ENCODE measurements at regions not wholly inside any gene's neighbourhood (a gene's known extent, or its start where the extent isn't known, plus 50 kb on each side); places are given as distances from the start of the nearest gene placed in this dataset.

DNA sequence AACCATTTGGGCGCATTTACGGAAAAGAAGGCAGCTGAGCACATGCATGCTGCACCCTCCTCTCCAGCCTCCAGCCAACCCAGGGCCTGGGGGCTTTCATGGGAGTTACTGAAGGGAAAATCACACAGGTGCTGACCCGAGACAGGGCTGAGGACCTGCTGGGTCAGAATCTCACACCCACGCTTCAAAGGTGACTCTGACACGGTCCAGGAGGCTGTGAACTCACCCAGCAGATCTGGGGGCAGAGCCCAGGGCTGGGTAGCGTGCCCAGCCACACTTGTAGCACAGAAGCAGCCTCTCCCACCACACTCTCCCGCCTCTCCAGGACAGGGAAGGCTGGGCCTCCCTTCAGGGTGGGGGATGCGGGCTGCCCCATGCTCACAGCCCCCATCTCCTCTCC, 347.6 kb downstream of the CTTN start:
- H3K27ac ChIP-seq (ENCODE audit: low read length): no peak overlapping the region
- no peak overlapping the region for H3K4me3 ChIP-seq (ENCODE audit: low read depth in 1 of 2, low read length in 2 of 2)
- H3K9me3 ChIP-seq (ENCODE audit: insufficient read depth, low read length, severe bottlenecking): peaks cover 9% of the 10 kb centered on the region

DNA sequence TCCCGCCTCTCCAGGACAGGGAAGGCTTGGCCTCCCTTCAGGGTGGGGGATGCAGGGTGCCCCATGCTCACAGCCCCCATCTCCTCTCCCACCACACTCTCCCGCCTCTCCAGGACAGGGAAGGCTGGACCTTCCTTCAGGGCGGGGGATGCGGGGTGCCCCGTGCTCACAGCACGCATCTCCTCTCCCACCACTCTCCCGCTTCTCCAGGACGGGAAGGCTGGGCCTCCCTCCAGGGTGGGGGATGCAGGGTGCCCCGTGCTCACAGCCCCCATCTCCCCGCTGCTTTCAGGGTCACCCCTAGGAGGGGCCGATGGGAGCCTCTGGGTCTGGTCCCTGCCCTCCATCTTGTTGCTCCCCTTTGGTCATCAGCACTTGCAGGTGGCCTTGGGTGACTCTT, 348.0 kb downstream of the CTTN start:
- no peaks in the 10 kb centered on the region for H3K36me3 ChIP-seq (ENCODE audit: insufficient read depth, low read length)
- H4K20me1 ChIP-seq (ENCODE audit: insufficient read depth, low read length): peaks cover 4% of the 10 kb centered on the region; the same call in 1 of the 2 replicates
- no peak for ATAC-seq (ENCODE audit: insufficient read depth, low read depth)
- no peaks in the 10 kb centered on the region for H3K4me1 ChIP-seq (ENCODE audit: insufficient read depth, low read length)
- H3K4me3 ChIP-seq (ENCODE audit: low read depth in 1 of 2, low read length in 2 of 2): no peak overlapping the region
- no peak overlapping the region for H3K4me2 ChIP-seq (ENCODE audit: insufficient read depth, low read length)
- peaks cover 14% of the 10 kb centered on the region for H3K9me3 ChIP-seq (ENCODE audit: insufficient read depth, low read length, severe bottlenecking)
- no peak for TF ChIP-seq EZH2 (IDR thresholded peaks at IDR 0.05; ENCODE audit: borderline replicate concordance, low read depth, low read length, severe bottlenecking)
- TF ChIP-seq, protein P1, sequence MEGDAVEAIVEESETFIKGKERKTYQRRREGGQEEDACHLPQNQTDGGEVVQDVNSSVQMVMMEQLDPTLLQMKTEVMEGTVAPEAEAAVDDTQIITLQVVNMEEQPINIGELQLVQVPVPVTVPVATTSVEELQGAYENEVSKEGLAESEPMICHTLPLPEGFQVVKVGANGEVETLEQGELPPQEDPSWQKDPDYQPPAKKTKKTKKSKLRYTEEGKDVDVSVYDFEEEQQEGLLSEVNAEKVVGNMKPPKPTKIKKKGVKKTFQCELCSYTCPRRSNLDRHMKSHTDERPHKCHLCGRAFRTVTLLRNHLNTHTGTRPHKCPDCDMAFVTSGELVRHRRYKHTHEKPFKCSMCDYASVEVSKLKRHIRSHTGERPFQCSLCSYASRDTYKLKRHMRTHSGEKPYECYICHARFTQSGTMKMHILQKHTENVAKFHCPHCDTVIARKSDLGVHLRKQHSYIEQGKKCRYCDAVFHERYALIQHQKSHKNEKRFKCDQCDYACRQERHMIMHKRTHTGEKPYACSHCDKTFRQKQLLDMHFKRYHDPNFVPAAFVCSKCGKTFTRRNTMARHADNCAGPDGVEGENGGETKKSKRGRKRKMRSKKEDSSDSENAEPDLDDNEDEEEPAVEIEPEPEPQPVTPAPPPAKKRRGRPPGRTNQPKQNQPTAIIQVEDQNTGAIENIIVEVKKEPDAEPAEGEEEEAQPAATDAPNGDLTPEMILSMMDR (IDR thresholded peaks at IDR 0.05; ENCODE audit: borderline replicate concordance, extremely low read depth, low read length, poor library complexity, severe bottlenecking): no peak
- DNase-seq: no peak
- H2AFZ ChIP-seq (ENCODE audit: low read depth, low read length): no peak overlapping the region
- no peaks in the 10 kb centered on the region for H3K79me2 ChIP-seq (ENCODE audit: insufficient read depth, low read length)
- H3K9ac ChIP-seq (ENCODE audit: low read depth, low read length): no peak overlapping the region
- H3K27me3 ChIP-seq (ENCODE audit: insufficient read depth, low read length, poor library complexity): peaks cover 5% of the 10 kb centered on the region
- no peak overlapping the region for H3K27ac ChIP-seq (ENCODE audit: low read length)

More for the DNA sequence above, 347.6 kb downstream of the CTTN start:
- no peaks in the 10 kb centered on the region for H3K79me2 ChIP-seq (ENCODE audit: insufficient read depth, low read length)
- DNase-seq (no peak), ATAC-seq (ENCODE audit: insufficient read depth, low read depth) (no peak)
- H2AFZ ChIP-seq (ENCODE audit: low read depth, low read length): no peak overlapping the region
- TF ChIP-seq, protein P1 (IDR thresholded peaks at IDR 0.05; ENCODE audit: borderline replicate concordance, extremely low read depth, low read length, poor library complexity, severe bottlenecking): no peak
- TF ChIP-seq EZH2 (IDR thresholded peaks at IDR 0.05; ENCODE audit: borderline replicate concordance, low read depth, low read length, severe bottlenecking): no peak
- H3K4me2 ChIP-seq (ENCODE audit: insufficient read depth, low read length): no peak overlapping the region
- H4K20me1 ChIP-seq (ENCODE audit: insufficient read depth, low read length): peaks cover 4% of the 10 kb centered on the region; the same call in 1 of the 2 replicates
- no peak overlapping the region for H3K9ac ChIP-seq (ENCODE audit: low read depth, low read length)
- H3K36me3 ChIP-seq (ENCODE audit: insufficient read depth, low read length): no peaks in the 10 kb centered on the region
- peaks cover 5% of the 10 kb centered on the region for H3K27me3 ChIP-seq (ENCODE audit: insufficient read depth, low read length, poor library complexity)
- no peaks in the 10 kb centered on the region for H3K4me1 ChIP-seq (ENCODE audit: insufficient read depth, low read length)

DNA sequence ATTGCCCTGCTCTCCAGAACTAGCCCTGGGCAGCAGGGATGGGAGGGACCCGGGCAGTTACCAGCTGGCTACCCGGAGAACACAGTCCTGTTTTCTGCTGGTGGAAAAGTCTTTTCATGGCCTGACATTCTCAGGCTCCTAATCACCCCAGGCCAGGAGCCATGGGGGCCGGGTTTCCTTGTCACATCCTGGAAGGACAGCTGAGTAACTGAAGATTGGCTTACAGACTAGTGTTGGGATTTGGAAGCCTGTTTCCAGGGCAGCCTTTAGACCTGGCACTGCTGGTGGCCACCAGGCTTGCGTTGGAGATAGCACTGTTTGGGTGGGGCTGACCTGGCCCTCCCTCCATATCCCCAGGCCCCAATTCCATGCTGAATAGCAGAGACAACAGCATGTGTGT, 349.0 kb downstream of the CTTN start:
- Histone ChIP-seq H3K4me2 (ENCODE audit: insufficient read depth, low read length) (no peak overlapping the region), H3K9me3 (ENCODE audit: insufficient read depth, low read length, severe bottlenecking) (peaks cover 15% of the 10 kb centered on the region), H3K36me3 (ENCODE audit: insufficient read depth, low read length) (no peaks in the 10 kb centered on the region), H3K4me3 (ENCODE audit: low read depth in 1 of 2, low read length in 2 of 2) (no peak overlapping the region), H4K20me1 (ENCODE audit: insufficient read depth, low read length) (peaks cover 4% of the 10 kb centered on the region; the same call in 1 of the 2 replicates), H3K4me1 (ENCODE audit: insufficient read depth, low read length) (no peaks in the 10 kb centered on the region), H2AFZ (ENCODE audit: low read depth, low read length) (no peak overlapping the region), H3K79me2 (ENCODE audit: insufficient read depth, low read length) (no peaks in the 10 kb centered on the region), H3K9ac (ENCODE audit: low read depth, low read length) (no peak overlapping the region), H3K27me3 (ENCODE audit: insufficient read depth, low read length, poor library complexity) (peaks cover 5% of the 10 kb centered on the region), H3K27ac (ENCODE audit: low read length) (no peak overlapping the region)
- DNase-seq: no peak
- no peak for TF ChIP-seq EZH2 (IDR thresholded peaks at IDR 0.05; ENCODE audit: borderline replicate concordance, low read depth, low read length, severe bottlenecking)
- TF ChIP-seq, protein P1 (IDR thresholded peaks at IDR 0.05; ENCODE audit: borderline replicate concordance, extremely low read depth, low read length, poor library complexity, severe bottlenecking): no peak
- ATAC-seq (ENCODE audit: insufficient read depth, low read depth): no peak

- Histone ChIP-seq H3K27me3 (ENCODE audit: insufficient read depth, low read length, poor library complexity) (peaks cover 5% of the 10 kb centered on the region), H2AFZ (ENCODE audit: low read depth, low read length) (no peak overlapping the region), H4K20me1 (ENCODE audit: insufficient read depth, low read length) (peaks cover 4% of the 10 kb centered on the region; the same call in 1 of the 2 replicates), H3K4me3 (ENCODE audit: low read depth in 1 of 2, low read length in 2 of 2) (no peak overlapping the region), H3K9ac (ENCODE audit: low read depth, low read length) (no peak overlapping the region), H3K27ac (ENCODE audit: low read length) (no peak overlapping the region), H3K36me3 (ENCODE audit: insufficient read depth, low read length) (no peaks in the 10 kb centered on the region), H3K4me2 (ENCODE audit: insufficient read depth, low read length) (no peak overlapping the region), H3K4me1 (ENCODE audit: insufficient read depth, low read length) (no peaks in the 10 kb centered on the region), H3K79me2 (ENCODE audit: insufficient read depth, low read length) (no peaks in the 10 kb centered on the region), H3K9me3 (ENCODE audit: insufficient read depth, low read length, severe bottlenecking) (peaks cover 15% of the 10 kb centered on the region)
- TF ChIP-seq EZH2 (IDR thresholded peaks at IDR 0.05; ENCODE audit: borderline replicate concordance, low read depth, low read length, severe bottlenecking): no peak
- TF ChIP-seq, protein P1 (IDR thresholded peaks at IDR 0.05; ENCODE audit: borderline replicate concordance, extremely low read depth, low read length, poor library complexity, severe bottlenecking): no peak
- DNase-seq: no peak
- no peak for ATAC-seq (ENCODE audit: insufficient read depth, low read depth)
Observed at GRCh38 chr11:70747921-70748320, 349.6 kb downstream of the CTTN start.
